ENCODE measurements at regions not wholly inside any gene's neighbourhood (a gene's known extent, or its start where the extent isn't known, plus 50 kb on each side); places are given as distances from the start of the nearest gene placed in this dataset.

GRCh38 chr12:114274131-114274530 lies 131.8 kb downstream of the TBX5 start:
- Mint-ChIP-seq H3K36me3 (ENCODE audit: low read depth) (no peaks in the 10 kb centered on the region), H3K4me1 (no peaks in the 10 kb centered on the region), H3K4me3 (no peak overlapping the region), H3K27me3 (no peaks in the 10 kb centered on the region), H3K9me3 (no peaks in the 10 kb centered on the region), H3K27ac (no peak overlapping the region)
- no peak for DNase-seq
- ChIA-PET POLR2A (no interaction called here), CTCF (no interaction called here)

DNA sequence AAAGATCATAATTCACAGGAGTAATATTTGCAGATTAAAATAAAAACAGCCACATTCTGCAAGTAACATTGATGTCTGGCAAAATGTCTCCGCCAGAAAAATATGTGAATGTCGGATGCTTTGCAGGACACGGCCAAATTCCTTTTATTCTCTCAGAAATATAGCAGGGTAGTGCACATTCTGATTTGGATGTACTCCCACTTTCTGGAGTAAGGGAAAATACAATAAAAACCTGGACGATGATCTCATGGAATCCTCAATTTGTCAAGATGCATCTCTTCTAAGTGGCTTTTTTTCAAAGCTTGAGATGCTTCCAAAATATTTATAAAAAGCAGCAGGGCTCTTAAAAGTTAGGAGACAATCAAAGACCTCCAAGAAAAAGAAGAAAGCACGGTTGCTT lies 133.3 kb downstream of the TBX5 start:
- Mint-ChIP-seq H3K36me3 (ENCODE audit: low read depth) (no peaks in the 10 kb centered on the region), H3K27me3 (no peaks in the 10 kb centered on the region), H3K9me3 (no peaks in the 10 kb centered on the region), H3K27ac (no peak overlapping the region), H3K4me3 (no peak overlapping the region), H3K4me1 (no peaks in the 10 kb centered on the region)
- DNase-seq: no peak
- ChIA-PET CTCF (no interaction called here), POLR2A (no interaction called here)

- ChIA-PET CTCF (no interaction called here), POLR2A (interaction anchor here (0.7 kb wide), 1 partner anchor 1433 kb away, joined by 3 read pairs; no protein-coding TSS in a partner anchor)
- Mint-ChIP-seq H3K36me3 (ENCODE audit: low read depth) (no peaks in the 10 kb centered on the region), H3K9me3 (no peaks in the 10 kb centered on the region), H3K4me1 (no peaks in the 10 kb centered on the region), H3K27me3 (no peaks in the 10 kb centered on the region), H3K27ac (no peak overlapping the region), H3K4me3 (no peak overlapping the region)
- DNase-seq: no peak
Observed at GRCh38 chr12:114272071-114272470, 133.9 kb downstream of the TBX5 start.

DNA sequence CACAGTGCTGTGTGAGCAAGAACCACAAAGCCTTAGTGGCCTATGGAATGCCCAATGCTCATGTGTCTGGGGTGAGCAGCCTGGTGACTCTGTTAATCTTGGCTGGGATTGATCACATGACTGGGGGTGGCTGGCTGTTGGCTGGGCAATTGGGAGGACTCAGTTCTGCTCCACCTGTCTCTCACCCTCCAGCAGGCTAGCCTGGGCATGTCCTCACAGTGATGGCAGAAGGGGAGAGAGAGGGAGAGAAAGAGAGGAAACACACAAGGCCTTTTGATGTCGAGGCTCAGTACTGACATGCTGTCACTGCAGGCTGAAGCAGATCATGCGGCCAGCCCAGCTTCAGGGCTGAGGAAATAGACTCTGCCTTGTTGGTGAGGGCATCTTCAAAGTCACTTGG lies 136.8 kb downstream of the TBX5 start:
- Mint-ChIP-seq H3K9me3 (no peaks in the 10 kb centered on the region), H3K27me3 (no peaks in the 10 kb centered on the region)
- POLR2A ChIA-PET: no interaction called here

GRCh38 chr12:114266536-114266935 lies 139.4 kb downstream of the TBX5 start:
- Mint-ChIP-seq H3K36me3 (ENCODE audit: low read depth) (no peaks in the 10 kb centered on the region), H3K27ac (no peak overlapping the region), H3K27me3 (no peaks in the 10 kb centered on the region), H3K9me3 (no peaks in the 10 kb centered on the region), H3K4me1 (no peaks in the 10 kb centered on the region), H3K4me3 (no peak overlapping the region)
- CTCF ChIA-PET: no interaction called here
- POLR2A ChIA-PET: no interaction called here
- DNase-seq: no peak

More for the DNA sequence above, 136.8 kb downstream of the TBX5 start:
- CTCF ChIA-PET: no interaction called here
- Mint-ChIP-seq H3K4me3 (no peak overlapping the region), H3K36me3 (ENCODE audit: low read depth) (no peaks in the 10 kb centered on the region), H3K27ac (no peak overlapping the region), H3K4me1 (no peaks in the 10 kb centered on the region)
- no peak for DNase-seq

- H3K27me3 Mint-ChIP-seq: no peaks in the 10 kb centered on the region
- H3K36me3 Mint-ChIP-seq (ENCODE audit: low read depth): no peaks in the 10 kb centered on the region
- no peaks in the 10 kb centered on the region for H3K9me3 Mint-ChIP-seq
- H3K4me3 Mint-ChIP-seq: no peak overlapping the region
- no peak for DNase-seq
- no peaks in the 10 kb centered on the region for H3K4me1 Mint-ChIP-seq
- ChIA-PET POLR2A (no interaction called here), CTCF (no interaction called here)
- no peak overlapping the region for H3K27ac Mint-ChIP-seq
Observed at GRCh38 chr12:114265036-114265435, 140.9 kb downstream of the TBX5 start.

DNA sequence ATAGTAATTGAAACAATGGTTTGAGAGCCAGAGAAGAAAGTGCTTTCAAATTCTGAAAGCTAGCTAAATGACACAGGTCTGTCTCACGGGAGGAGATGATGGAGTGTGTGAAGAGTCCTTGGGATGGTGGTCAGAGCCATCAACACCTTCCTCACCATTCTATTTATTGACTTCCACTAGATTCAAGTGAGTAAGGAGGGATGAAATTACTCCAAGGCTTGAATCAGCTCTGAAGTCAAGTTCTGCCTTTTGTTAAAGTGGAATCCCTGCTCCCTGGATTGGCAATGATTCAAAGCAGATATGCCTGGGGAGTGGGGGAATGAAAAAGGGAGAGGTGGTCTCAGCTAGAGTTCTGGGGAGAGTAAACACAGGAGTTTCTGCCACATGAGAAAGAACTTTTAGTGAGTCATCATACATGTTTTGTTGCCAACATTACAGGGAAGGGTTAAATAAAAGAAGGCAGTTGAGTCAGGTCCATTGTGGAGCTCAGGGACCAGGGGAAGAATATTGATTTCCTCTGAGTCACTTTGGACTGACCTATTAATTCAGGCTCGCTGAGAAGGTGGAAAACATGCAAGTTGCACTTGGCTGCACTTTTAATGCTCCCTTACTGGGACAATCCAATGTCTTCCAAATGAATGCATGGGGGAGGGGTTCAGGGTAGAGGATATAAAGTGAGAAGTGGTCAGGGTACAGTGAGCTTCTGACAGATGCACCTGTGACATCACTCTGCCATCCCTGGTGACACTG lies 142.7 kb downstream of the TBX5 start:
- Mint-ChIP-seq H3K36me3 (ENCODE audit: low read depth) (no peaks in the 10 kb centered on the region), H3K4me3 (no peak overlapping the region), H3K9me3 (no peaks in the 10 kb centered on the region), H3K27ac (no peak overlapping the region), H3K4me1 (no peaks in the 10 kb centered on the region), H3K27me3 (no peaks in the 10 kb centered on the region)
- ChIA-PET POLR2A (no interaction called here), CTCF (no interaction called here)
- no peak for DNase-seq

GRCh38 chr12:114257687-114258086 lies 148.3 kb downstream of the TBX5 start:
- Mint-ChIP-seq H3K36me3 (ENCODE audit: low read depth) (no peaks in the 10 kb centered on the region), H3K4me3 (no peak overlapping the region), H3K4me1 (no peaks in the 10 kb centered on the region), H3K27ac (no peak overlapping the region), H3K9me3 (peaks cover 8% of the 10 kb centered on the region), H3K27me3 (no peaks in the 10 kb centered on the region)
- CTCF ChIA-PET: no interaction called here
- no peak for DNase-seq
- POLR2A ChIA-PET: no interaction called here

GRCh38 chr12:114254998-114255397 lies 150.9 kb downstream of the TBX5 start:
- H3K4me1 Mint-ChIP-seq: no peaks in the 10 kb centered on the region
- no peaks in the 10 kb centered on the region for H3K27me3 Mint-ChIP-seq
- POLR2A ChIA-PET: no interaction called here
- no peak overlapping the region for H3K27ac Mint-ChIP-seq
- no peak for DNase-seq
- H3K4me3 Mint-ChIP-seq: no peak overlapping the region
- CTCF ChIA-PET: no interaction called here
- no peaks in the 10 kb centered on the region for H3K36me3 Mint-ChIP-seq (ENCODE audit: low read depth)
- H3K9me3 Mint-ChIP-seq: peaks cover 11% of the 10 kb centered on the region

GRCh38 chr12:114253976-114254778 lies 151.8 kb downstream of the TBX5 start:
- CTCF ChIA-PET: no interaction called here
- H3K27me3 Mint-ChIP-seq: no peaks in the 10 kb centered on the region

DNA sequence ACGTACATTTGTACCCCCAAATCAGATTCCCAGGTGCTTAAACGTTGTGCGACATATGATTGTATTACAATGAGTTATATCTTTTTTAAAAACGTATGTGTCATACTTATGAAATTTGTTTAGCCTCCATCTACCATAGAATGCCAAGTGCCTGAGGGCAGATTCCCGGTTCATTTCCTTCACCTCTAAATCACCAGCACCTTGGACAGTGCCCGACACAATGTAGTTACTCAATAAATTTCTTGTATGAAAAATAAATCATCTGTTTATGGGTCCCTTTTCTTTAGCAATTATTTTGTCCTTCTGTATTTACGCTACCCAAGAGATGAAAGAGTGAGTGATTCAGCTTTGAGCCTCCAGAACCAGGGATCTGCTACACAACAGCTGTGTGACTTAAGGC lies 157.4 kb downstream of the TBX5 start:
- CTCF ChIA-PET: no interaction called here
- H3K4me3 Mint-ChIP-seq: no peak overlapping the region
- DNase-seq: no peak
- POLR2A ChIA-PET: no interaction called here
- peaks cover 2% of the 10 kb centered on the region for H3K27me3 Mint-ChIP-seq
- no peak overlapping the region for H3K27ac Mint-ChIP-seq
- peaks cover 3% of the 10 kb centered on the region for H3K9me3 Mint-ChIP-seq
- H3K4me1 Mint-ChIP-seq: no peaks in the 10 kb centered on the region
- no peaks in the 10 kb centered on the region for H3K36me3 Mint-ChIP-seq (ENCODE audit: low read depth)

More at GRCh38 chr12:114253976-114254778, 151.8 kb downstream of the TBX5 start:
- H3K36me3 Mint-ChIP-seq (ENCODE audit: low read depth): no peaks in the 10 kb centered on the region
- no peak for DNase-seq
- H3K9me3 Mint-ChIP-seq: peaks cover 11% of the 10 kb centered on the region
- H3K4me1 Mint-ChIP-seq: no peaks in the 10 kb centered on the region
- POLR2A ChIA-PET: no interaction called here
- no peak overlapping the region for H3K4me3 Mint-ChIP-seq
- H3K27ac Mint-ChIP-seq: no peak overlapping the region

DNA sequence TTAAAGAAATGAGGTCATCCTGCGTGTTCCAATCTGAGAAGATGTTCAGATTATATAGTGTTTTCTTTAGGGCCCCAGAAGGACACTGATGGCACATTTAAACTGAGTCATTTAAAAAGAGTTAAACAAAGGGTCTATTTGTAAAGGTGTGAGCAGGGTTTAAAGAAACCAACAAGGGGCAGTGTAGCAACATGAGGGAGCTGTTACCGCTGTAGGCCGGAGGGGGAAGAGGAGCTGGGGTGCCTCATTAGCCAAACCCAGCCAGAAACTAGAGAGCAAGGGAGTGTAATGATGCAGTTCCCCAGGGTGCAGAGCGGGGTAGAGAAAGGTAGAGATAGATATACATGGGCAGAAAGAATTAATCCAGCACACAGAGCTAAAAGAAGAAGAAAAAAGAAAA lies 160.4 kb downstream of the TBX5 start:
- Mint-ChIP-seq H3K27ac (no peak overlapping the region), H3K36me3 (ENCODE audit: low read depth) (no peaks in the 10 kb centered on the region), H3K4me1 (no peaks in the 10 kb centered on the region), H3K27me3 (peaks cover 2% of the 10 kb centered on the region), H3K4me3 (no peak overlapping the region), H3K9me3 (no peaks in the 10 kb centered on the region)
- DNase-seq: no peak
- CTCF ChIA-PET: no interaction called here
- POLR2A ChIA-PET: no interaction called here

- H3K4me3 Mint-ChIP-seq: no peak overlapping the region
- no peak for DNase-seq
- H3K4me1 Mint-ChIP-seq: no peaks in the 10 kb centered on the region
- ChIA-PET CTCF (no interaction called here), POLR2A (no interaction called here)
- H3K9me3 Mint-ChIP-seq: no peaks in the 10 kb centered on the region
- no peaks in the 10 kb centered on the region for H3K36me3 Mint-ChIP-seq (ENCODE audit: low read depth)
- H3K27me3 Mint-ChIP-seq: peaks cover 4% of the 10 kb centered on the region
- no peak overlapping the region for H3K27ac Mint-ChIP-seq
Observed at GRCh38 chr12:114241973-114242434, 163.9 kb downstream of the TBX5 start.

DNA sequence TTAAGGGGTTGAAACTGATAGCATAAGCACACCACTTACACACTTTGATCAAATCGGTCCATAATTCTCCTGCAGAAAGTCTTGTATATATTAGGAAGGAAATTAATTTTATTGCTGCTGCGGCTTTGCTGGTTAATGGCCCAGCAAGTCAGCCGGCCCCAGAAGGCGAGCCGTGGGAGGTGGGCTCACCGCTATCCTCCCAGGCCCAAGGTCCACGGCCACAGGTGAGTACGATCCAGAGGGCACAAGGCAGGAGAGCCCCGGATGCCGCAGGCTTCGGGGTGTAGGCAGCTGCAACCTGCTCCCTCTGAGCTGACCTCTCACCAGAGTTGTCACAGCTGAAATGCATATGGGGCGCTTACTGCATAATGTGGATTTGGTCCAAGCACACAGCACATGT lies 165.7 kb downstream of the TBX5 start:
- CTCF ChIA-PET: no interaction called here
- POLR2A ChIA-PET: no interaction called here
- Mint-ChIP-seq H3K4me3 (no peak overlapping the region), H3K36me3 (ENCODE audit: low read depth) (no peaks in the 10 kb centered on the region), H3K4me1 (no peaks in the 10 kb centered on the region), H3K27me3 (peaks cover 2% of the 10 kb centered on the region), H3K27ac (no peak overlapping the region), H3K9me3 (no peaks in the 10 kb centered on the region)
- DNase-seq: no peak

Measured in activated CD4-positive, alpha-beta T cell treated with anti-CD3 and anti-CD28 coated beads, Interleukin-2, amount 10 ng/mL, durations not matched to agents 7 days and 5 days (primary cell).